H9 (cell line): ENCODE measurements at regions not wholly inside any gene's neighbourhood (a gene's known extent, or its start where the extent isn't known, plus 50 kb on each side); places are given as distances from the start of the nearest gene placed in this dataset.

Experiments
- DNase-seq: peaks from one replicate; pipeline ENCODE4 v3.0.0-alpha.2; 2017
- H2AFZ ChIP-seq: one replicate; pipeline ENCODE4 v1.6.1; 2013; ENCODE audit warnings: mild to moderate bottlenecking, low read length, control low read depth, moderate library complexity
- H2AK5ac ChIP-seq: 2 replicates; pipeline ENCODE4 v1.6.1; 2013; ENCODE audit warnings: low read length, control low read depth, mixed read lengths; ENCODE audit not compliant: insufficient read length
- H2BK120ac ChIP-seq: one replicate; pipeline ENCODE4 v1.6.1; 2013; ENCODE audit warnings: low read depth, mild to moderate bottlenecking, low read length, control low read depth, inconsistent platforms; ENCODE audit not compliant: poor library complexity, severe bottlenecking
- H2BK12ac ChIP-seq: 2 replicates; pipeline ENCODE4 v1.6.1; 2013; ENCODE audit warnings: low read length, control low read depth, mixed read lengths, low read depth; ENCODE audit not compliant: insufficient read length
- H2BK15ac ChIP-seq: 2 replicates; pipeline ENCODE4 v1.6.1; 2013; ENCODE audit warnings: low read depth, low read length, control low read depth
- H2BK20ac ChIP-seq: one replicate; pipeline ENCODE4 v1.6.1; 2013; ENCODE audit warnings: low read depth, mild to moderate bottlenecking, low read length, control low read depth, inconsistent platforms; ENCODE audit not compliant: poor library complexity, severe bottlenecking
- H2BK5ac ChIP-seq: 2 replicates; pipeline ENCODE4 v1.6.1; 2013; ENCODE audit warnings: low read length, control low read depth, mixed read lengths; ENCODE audit not compliant: insufficient read length
- H3K14ac ChIP-seq: 2 replicates; pipeline ENCODE4 v1.6.1; 2013; ENCODE audit warnings: low read length, control low read depth; ENCODE audit not compliant: insufficient read depth
- H3K18ac ChIP-seq: 2 replicates; pipeline ENCODE4 v1.6.1; 2013; ENCODE audit warnings: low read depth, mild to moderate bottlenecking, mixed read lengths, low read length, control low read depth; ENCODE audit not compliant: insufficient read length
- H3K23ac ChIP-seq: 2 replicates; pipeline ENCODE4 v1.6.1; 2013; ENCODE audit warnings: low read length, control low read depth, mixed read lengths, low read depth; ENCODE audit not compliant: insufficient read length
- H3K23me2 ChIP-seq: 2 replicates; pipeline ENCODE4 v1.6.1; 2013; ENCODE audit warnings: low read depth, mild to moderate bottlenecking, mixed read lengths, low read length, control low read depth; ENCODE audit not compliant: insufficient read length, poor library complexity, severe bottlenecking
- H3K27ac ChIP-seq: 2 replicates; pipeline ENCODE4 v1.5.1; 2013; ENCODE audit warnings: low read length, control low read depth, mixed read lengths, low read depth; ENCODE audit not compliant: insufficient read length
- H3K27me3 ChIP-seq: 2 replicates; pipeline ENCODE4 v1.6.1; 2013; ENCODE audit warnings: low read length, control low read depth, inconsistent platforms; ENCODE audit not compliant: insufficient read depth
- H3K4ac ChIP-seq: 2 replicates; pipeline ENCODE4 v1.6.1; 2013; ENCODE audit warnings: low read depth, mild to moderate bottlenecking, control low read depth, inconsistent platforms, low read length, moderate library complexity
- H3K4me1 ChIP-seq: 2 replicates; pipeline ENCODE4 v1.6.1; 2013; ENCODE audit warnings: low read length, control low read depth, inconsistent platforms; ENCODE audit not compliant: insufficient read depth
- H3K4me2 ChIP-seq: 2 replicates; pipeline ENCODE4 v1.6.1; 2013; ENCODE audit warnings: low read length, control low read depth, mixed read lengths; ENCODE audit not compliant: insufficient read length, insufficient read depth
- H3K56ac ChIP-seq: 2 replicates; pipeline ENCODE4 v1.6.1; 2013; ENCODE audit warnings: low read depth, mild to moderate bottlenecking, mixed read lengths, low read length, control low read depth; ENCODE audit not compliant: insufficient read length
- H3K79me1 ChIP-seq: 2 replicates; pipeline ENCODE4 v1.6.1; 2013; ENCODE audit warnings: low read depth, mild to moderate bottlenecking, moderate library complexity, low read length, control low read depth, inconsistent platforms; ENCODE audit not compliant: insufficient read depth, poor library complexity, severe bottlenecking
- H3K79me2 ChIP-seq: 2 replicates; pipeline ENCODE4 v1.6.1; 2013; ENCODE audit warnings: low read length, control low read depth, inconsistent platforms; ENCODE audit not compliant: insufficient read depth
- H3K9ac ChIP-seq: 2 replicates; pipeline ENCODE4 v1.6.1; 2013; ENCODE audit warnings: low read length, control low read depth, mixed read lengths; ENCODE audit not compliant: insufficient read length; ENCODE audit errors: extremely low read depth
- H3K9me3 ChIP-seq: one replicate; pipeline ENCODE4 v1.6.1; 2013; ENCODE audit warnings: low read depth, low read length, inconsistent platforms; ENCODE audit not compliant: control insufficient read depth
- H3T11ph ChIP-seq: one replicate; pipeline ENCODE4 v1.6.1; 2013; ENCODE audit warnings: mild to moderate bottlenecking, low read length, control low read depth, inconsistent platforms
- H4K20me1 ChIP-seq: one replicate; pipeline ENCODE4 v1.6.1; 2013; ENCODE audit not compliant: control insufficient read depth, insufficient read length, insufficient read depth
- H4K5ac ChIP-seq: 2 replicates; pipeline ENCODE4 v1.6.1; 2013; ENCODE audit warnings: low read depth, mild to moderate bottlenecking, mixed read lengths, low read length, control low read depth; ENCODE audit not compliant: insufficient read length
- H4K8ac ChIP-seq: replicated peaks from 2 replicates; pipeline ENCODE4 v1.6.1; 2013; ENCODE audit warnings: low read length, control low read depth, mixed read lengths, low read depth; ENCODE audit not compliant: insufficient read length
- H4K91ac ChIP-seq: 2 replicates; pipeline ENCODE4 v1.6.1; 2013; ENCODE audit warnings: low read depth, mild to moderate bottlenecking, moderate library complexity, mixed read lengths, low read length, control low read depth; ENCODE audit not compliant: insufficient read length
- H3K27ac Mint-ChIP-seq, 3 experiments: 2 replicates in 2 of 3; 3 replicates in 1 of 3; pipeline ENCODE4 v1.8.0; 2020 to 2021; ENCODE audit warnings: mixed read lengths in 3 of 3, mild to moderate bottlenecking in 1 of 3, moderate library complexity in 1 of 3
- H3K27me3 Mint-ChIP-seq: 2 replicates; pipeline ENCODE4 v1.8.0; 2021; ENCODE audit warnings: low read depth, mild to moderate bottlenecking, moderate library complexity, mixed read lengths
- H3K36me3 Mint-ChIP-seq, 3 experiments: 2 replicates in 2 of 3; 3 replicates in 1 of 3; pipeline ENCODE4 v1.8.0; 2020 to 2021; ENCODE audit warnings: low read depth in 3 of 3, mixed read lengths in 3 of 3; ENCODE audit not compliant: insufficient read depth in 1 of 3
- H3K4me1 Mint-ChIP-seq, 2 experiments: 2 replicates each; pipeline ENCODE4 v1.8.0; 2020; ENCODE audit warnings: mixed read lengths in 2 of 2
- H3K4me3 Mint-ChIP-seq, 2 experiments: 2 replicates in 1 of 2; 3 replicates in 1 of 2; pipeline ENCODE4 v1.8.0; 2020 to 2021; ENCODE audit warnings: mild to moderate bottlenecking in 2 of 2, mixed read lengths in 2 of 2, moderate library complexity in 1 of 2
- H3K9me3 Mint-ChIP-seq, 2 experiments: 2 replicates in 1 of 2; 3 replicates in 1 of 2; pipeline ENCODE4 v1.8.0; 2020; ENCODE audit warnings: mild to moderate bottlenecking in 2 of 2, mixed read lengths in 2 of 2, moderate library complexity in 1 of 2
- WGBS: extraction: QIAGEN DNeasy Blood & Tissue Kit; methylation state at CpG from one replicate; pipeline ENCODE4 v1.1.7; 2013; ENCODE audit warnings: missing lambda C conversion rate, low lambda C conversion rate, mixed read lengths; ENCODE audit not compliant: insufficient read length; ENCODE audit errors: extremely low coverage; 5-methylcytosine and 5-hydroxymethylcytosine counted together
- TF ChIP-seq, protein P1 (sequence below): fragments of 200-600 bp; sonication (generic); conservative IDR thresholded peaks from 3 replicates; pipeline ENCODE4 v1.8.0; 2021; ENCODE audit warnings: antibody characterized with exemption, mild to moderate bottlenecking

GRCh38 chr2:33890686-33891085 is 291.6 kb upstream of the FAM98A start:
- Histone ChIP-seq H3K14ac (no peak overlapping the region), H2BK20ac (no peak overlapping the region), H4K5ac (no peak overlapping the region), H3K79me2 (no peaks in the 10 kb centered on the region), H3K27me3 (no peaks in the 10 kb centered on the region), H3K4ac (no peak overlapping the region), H3K4me1 (no peaks in the 10 kb centered on the region), H3K9me3 (no peaks in the 10 kb centered on the region), H2BK15ac (no peak overlapping the region), H3K4me2 (no peak overlapping the region), H3K23me2 (no peaks in the 10 kb centered on the region), H2AFZ (no peak overlapping the region), H4K91ac (no peak overlapping the region), H3K79me1 (no peaks in the 10 kb centered on the region), H3K56ac (no peak overlapping the region), H4K20me1 (no peaks in the 10 kb centered on the region), H2BK12ac (no peak overlapping the region), H3K23ac (no peak overlapping the region), H2BK5ac (no peak overlapping the region), H3K9ac (no peak overlapping the region), H3T11ph (no peak overlapping the region), H2AK5ac (no peak overlapping the region), H4K8ac (no peak overlapping the region), H3K18ac (no peak overlapping the region), H3K27ac (no peak overlapping the region), H2BK120ac (no peak overlapping the region)
- H3K4me3 Mint-ChIP-seq: no peak overlapping the region
- no peak overlapping the region for H3K27ac Mint-ChIP-seq
- peaks cover 0 to 2% of the 10 kb centered on the region in 2 experiments; a peak in 1 of 5 replicates for H3K9me3 Mint-ChIP-seq
- DNase-seq: no peak
- H3K27me3 Mint-ChIP-seq: no peaks in the 10 kb centered on the region
- no CpG with 5 or more reads among the region's 6 CpGs for WGBS
- peaks cover 7 to 8% of the 10 kb centered on the region in 2 experiments for H3K4me1 Mint-ChIP-seq
- TF ChIP-seq, protein P1, sequence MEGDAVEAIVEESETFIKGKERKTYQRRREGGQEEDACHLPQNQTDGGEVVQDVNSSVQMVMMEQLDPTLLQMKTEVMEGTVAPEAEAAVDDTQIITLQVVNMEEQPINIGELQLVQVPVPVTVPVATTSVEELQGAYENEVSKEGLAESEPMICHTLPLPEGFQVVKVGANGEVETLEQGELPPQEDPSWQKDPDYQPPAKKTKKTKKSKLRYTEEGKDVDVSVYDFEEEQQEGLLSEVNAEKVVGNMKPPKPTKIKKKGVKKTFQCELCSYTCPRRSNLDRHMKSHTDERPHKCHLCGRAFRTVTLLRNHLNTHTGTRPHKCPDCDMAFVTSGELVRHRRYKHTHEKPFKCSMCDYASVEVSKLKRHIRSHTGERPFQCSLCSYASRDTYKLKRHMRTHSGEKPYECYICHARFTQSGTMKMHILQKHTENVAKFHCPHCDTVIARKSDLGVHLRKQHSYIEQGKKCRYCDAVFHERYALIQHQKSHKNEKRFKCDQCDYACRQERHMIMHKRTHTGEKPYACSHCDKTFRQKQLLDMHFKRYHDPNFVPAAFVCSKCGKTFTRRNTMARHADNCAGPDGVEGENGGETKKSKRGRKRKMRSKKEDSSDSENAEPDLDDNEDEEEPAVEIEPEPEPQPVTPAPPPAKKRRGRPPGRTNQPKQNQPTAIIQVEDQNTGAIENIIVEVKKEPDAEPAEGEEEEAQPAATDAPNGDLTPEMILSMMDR: no peak
- H3K36me3 Mint-ChIP-seq: no peaks in the 10 kb centered on the region; a peak in 1 of 7 replicates
